ENCODE measurements at regions not wholly inside any gene's neighbourhood (a gene's known extent, or its start where the extent isn't known, plus 50 kb on each side); places are given as distances from the start of the nearest gene placed in this dataset.

DNA sequence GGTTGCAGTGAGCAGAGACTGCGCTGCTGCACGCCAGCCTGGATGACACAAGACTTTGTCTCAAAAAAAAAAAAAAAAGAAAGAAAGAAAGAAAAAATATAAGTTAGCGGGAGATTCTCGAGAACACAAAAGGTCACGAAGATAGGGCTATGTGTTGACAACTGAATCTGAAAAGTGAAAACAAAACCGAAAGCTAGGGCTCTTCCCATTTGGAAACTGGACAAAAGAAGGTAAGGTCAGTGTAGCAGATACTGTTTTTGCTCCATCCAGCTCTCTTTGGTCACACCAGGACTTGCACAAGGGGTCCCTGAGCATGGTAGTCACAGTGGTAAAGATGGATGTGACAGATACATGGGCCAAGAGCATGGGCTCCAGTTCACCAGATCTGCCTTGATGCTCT lies 60.4 kb upstream of the MAP10 start:
- TF ChIP-seq, protein P1, sequence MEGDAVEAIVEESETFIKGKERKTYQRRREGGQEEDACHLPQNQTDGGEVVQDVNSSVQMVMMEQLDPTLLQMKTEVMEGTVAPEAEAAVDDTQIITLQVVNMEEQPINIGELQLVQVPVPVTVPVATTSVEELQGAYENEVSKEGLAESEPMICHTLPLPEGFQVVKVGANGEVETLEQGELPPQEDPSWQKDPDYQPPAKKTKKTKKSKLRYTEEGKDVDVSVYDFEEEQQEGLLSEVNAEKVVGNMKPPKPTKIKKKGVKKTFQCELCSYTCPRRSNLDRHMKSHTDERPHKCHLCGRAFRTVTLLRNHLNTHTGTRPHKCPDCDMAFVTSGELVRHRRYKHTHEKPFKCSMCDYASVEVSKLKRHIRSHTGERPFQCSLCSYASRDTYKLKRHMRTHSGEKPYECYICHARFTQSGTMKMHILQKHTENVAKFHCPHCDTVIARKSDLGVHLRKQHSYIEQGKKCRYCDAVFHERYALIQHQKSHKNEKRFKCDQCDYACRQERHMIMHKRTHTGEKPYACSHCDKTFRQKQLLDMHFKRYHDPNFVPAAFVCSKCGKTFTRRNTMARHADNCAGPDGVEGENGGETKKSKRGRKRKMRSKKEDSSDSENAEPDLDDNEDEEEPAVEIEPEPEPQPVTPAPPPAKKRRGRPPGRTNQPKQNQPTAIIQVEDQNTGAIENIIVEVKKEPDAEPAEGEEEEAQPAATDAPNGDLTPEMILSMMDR (IDR thresholded peaks at IDR 0.05): no peak
- TF ChIP-seq POLR2A (IDR thresholded peaks at IDR 0.05): no peak

Measured in body of pancreas (tissue), 4 donors.